ENCODE measurements at regions not wholly inside any gene's neighbourhood (a gene's known extent, or its start where the extent isn't known, plus 50 kb on each side); places are given as distances from the start of the nearest gene placed in this dataset.

- H3K56ac ChIP-seq (ENCODE audit: insufficient read length, low read depth, low read length), result no peak overlapping the region
- H2BK5ac ChIP-seq (ENCODE audit: insufficient read length, low read length), result no peak overlapping the region
- no peak for TF ChIP-seq CTCF (conservative IDR thresholded peaks at IDR 0.05)
- no peaks in the 10 kb centered on the region for H3K27me3 ChIP-seq (ENCODE audit: insufficient read depth, low read length)
- no peak overlapping the region for H3K27ac Mint-ChIP-seq
- no peaks in the 10 kb centered on the region; a peak in 1 of 5 replicates for H3K9me3 Mint-ChIP-seq
- no peak overlapping the region for H4K91ac ChIP-seq (ENCODE audit: insufficient read length, low read depth, low read length)
- no peaks in the 10 kb centered on the region for H3K9me3 ChIP-seq (ENCODE audit: control insufficient read depth, low read depth, low read length)
- H3K79me2 ChIP-seq (ENCODE audit: insufficient read depth, low read length), result no peaks in the 10 kb centered on the region
- H2BK120ac ChIP-seq (ENCODE audit: low read depth, low read length, poor library complexity, severe bottlenecking), result no peak overlapping the region
- H3K79me1 ChIP-seq (ENCODE audit: insufficient read depth, low read depth, low read length, poor library complexity, severe bottlenecking), result no peaks in the 10 kb centered on the region
- no peaks in the 10 kb centered on the region for H3K23me2 ChIP-seq (ENCODE audit: insufficient read length, low read depth, low read length, poor library complexity, severe bottlenecking)
- no peak overlapping the region for H3K9ac ChIP-seq (ENCODE audit: extremely low read depth, insufficient read length, low read length)
- no CpG with 5 or more reads among the region's 5 CpGs for WGBS (ENCODE audit: extremely low coverage, insufficient read length, low lambda C conversion rate)
- no peak overlapping the region for H3K4me3 Mint-ChIP-seq
- H3K4ac ChIP-seq (ENCODE audit: low read depth, low read length), result no peak overlapping the region
- DNase-seq, result no peak
- no peak overlapping the region for H2BK12ac ChIP-seq (ENCODE audit: insufficient read length, low read depth, low read length)
- H2AFZ ChIP-seq (ENCODE audit: low read length), result no peak overlapping the region
- no peaks in the 10 kb centered on the region; a peak in 1 of 7 replicates for H3K36me3 Mint-ChIP-seq (ENCODE audit: insufficient read depth in 1 of 3, low read depth in 3 of 3)
- peaks cover 8% of the 10 kb centered on the region; the same call in 1 of the 2 replicates for H3K4me1 ChIP-seq (ENCODE audit: insufficient read depth, low read length)
- no peaks in the 10 kb centered on the region for H4K20me1 ChIP-seq (ENCODE audit: control insufficient read depth, insufficient read depth, insufficient read length)
- H3K27me3 Mint-ChIP-seq (ENCODE audit: low read depth), result peaks cover 2% of the 10 kb centered on the region; the same call in 1 of the 2 replicates
- H3K14ac ChIP-seq (ENCODE audit: insufficient read depth, low read length), result no peak overlapping the region
- no peak overlapping the region for H3T11ph ChIP-seq (ENCODE audit: low read length)
- H3K4me2 ChIP-seq (ENCODE audit: insufficient read depth, insufficient read length, low read length), result no peak overlapping the region
- H3K23ac ChIP-seq (ENCODE audit: insufficient read length, low read depth, low read length), result no peak overlapping the region
- peaks cover 31 to 32% of the 10 kb centered on the region in 2 experiments for H3K4me1 Mint-ChIP-seq
- no peak overlapping the region for H3K27ac ChIP-seq (ENCODE audit: insufficient read length, low read depth, low read length)
- H2AK5ac ChIP-seq (ENCODE audit: insufficient read length, low read length), result no peak overlapping the region
- no peak overlapping the region for H2BK15ac ChIP-seq (ENCODE audit: low read depth, low read length)
- H2BK20ac ChIP-seq (ENCODE audit: low read depth, low read length, poor library complexity, severe bottlenecking), result no peak overlapping the region
- no peak overlapping the region for H4K8ac ChIP-seq (replicated peaks; ENCODE audit: insufficient read length, low read depth, low read length)
- no peak overlapping the region for H3K18ac ChIP-seq (ENCODE audit: insufficient read length, low read depth, low read length)
- H4K5ac ChIP-seq (ENCODE audit: insufficient read length, low read depth, low read length), result no peak overlapping the region
These were observed 51.2 kb downstream of the PITPNM2 start for GRCh38 chr12:123099560-123100192.
